H9 (cell line): ENCODE measurements at regions not wholly inside any gene's neighbourhood (a gene's known extent, or its start where the extent isn't known, plus 50 kb on each side); places are given as distances from the start of the nearest gene placed in this dataset.

Experiments used
- DNase-seq: peaks from one replicate; pipeline ENCODE4 v3.0.0-alpha.2; 2017
- H2AFZ ChIP-seq: one replicate; pipeline ENCODE4 v1.6.1; 2013; ENCODE audit warnings: mild to moderate bottlenecking, low read length, control low read depth, moderate library complexity
- H2AK5ac ChIP-seq: 2 replicates; pipeline ENCODE4 v1.6.1; 2013; ENCODE audit warnings: low read length, control low read depth, mixed read lengths; ENCODE audit not compliant: insufficient read length
- H2BK120ac ChIP-seq: one replicate; pipeline ENCODE4 v1.6.1; 2013; ENCODE audit warnings: low read depth, mild to moderate bottlenecking, low read length, control low read depth, inconsistent platforms; ENCODE audit not compliant: poor library complexity, severe bottlenecking
- H2BK12ac ChIP-seq: 2 replicates; pipeline ENCODE4 v1.6.1; 2013; ENCODE audit warnings: low read length, control low read depth, mixed read lengths, low read depth; ENCODE audit not compliant: insufficient read length
- H2BK15ac ChIP-seq: 2 replicates; pipeline ENCODE4 v1.6.1; 2013; ENCODE audit warnings: low read depth, low read length, control low read depth
- H2BK20ac ChIP-seq: one replicate; pipeline ENCODE4 v1.6.1; 2013; ENCODE audit warnings: low read depth, mild to moderate bottlenecking, low read length, control low read depth, inconsistent platforms; ENCODE audit not compliant: poor library complexity, severe bottlenecking
- H2BK5ac ChIP-seq: 2 replicates; pipeline ENCODE4 v1.6.1; 2013; ENCODE audit warnings: low read length, control low read depth, mixed read lengths; ENCODE audit not compliant: insufficient read length
- H3K14ac ChIP-seq: 2 replicates; pipeline ENCODE4 v1.6.1; 2013; ENCODE audit warnings: low read length, control low read depth; ENCODE audit not compliant: insufficient read depth
- H3K18ac ChIP-seq: 2 replicates; pipeline ENCODE4 v1.6.1; 2013; ENCODE audit warnings: low read depth, mild to moderate bottlenecking, mixed read lengths, low read length, control low read depth; ENCODE audit not compliant: insufficient read length
- H3K23ac ChIP-seq: 2 replicates; pipeline ENCODE4 v1.6.1; 2013; ENCODE audit warnings: low read length, control low read depth, mixed read lengths, low read depth; ENCODE audit not compliant: insufficient read length
- H3K23me2 ChIP-seq: 2 replicates; pipeline ENCODE4 v1.6.1; 2013; ENCODE audit warnings: low read depth, mild to moderate bottlenecking, mixed read lengths, low read length, control low read depth; ENCODE audit not compliant: insufficient read length, poor library complexity, severe bottlenecking
- H3K27ac ChIP-seq: 2 replicates; pipeline ENCODE4 v1.5.1; 2013; ENCODE audit warnings: low read length, control low read depth, mixed read lengths, low read depth; ENCODE audit not compliant: insufficient read length
- H3K27me3 ChIP-seq: 2 replicates; pipeline ENCODE4 v1.6.1; 2013; ENCODE audit warnings: low read length, control low read depth, inconsistent platforms; ENCODE audit not compliant: insufficient read depth
- H3K4ac ChIP-seq: 2 replicates; pipeline ENCODE4 v1.6.1; 2013; ENCODE audit warnings: low read depth, mild to moderate bottlenecking, control low read depth, inconsistent platforms, low read length, moderate library complexity
- H3K4me1 ChIP-seq: 2 replicates; pipeline ENCODE4 v1.6.1; 2013; ENCODE audit warnings: low read length, control low read depth, inconsistent platforms; ENCODE audit not compliant: insufficient read depth
- H3K4me2 ChIP-seq: 2 replicates; pipeline ENCODE4 v1.6.1; 2013; ENCODE audit warnings: low read length, control low read depth, mixed read lengths; ENCODE audit not compliant: insufficient read length, insufficient read depth
- H3K56ac ChIP-seq: 2 replicates; pipeline ENCODE4 v1.6.1; 2013; ENCODE audit warnings: low read depth, mild to moderate bottlenecking, mixed read lengths, low read length, control low read depth; ENCODE audit not compliant: insufficient read length
- H3K79me1 ChIP-seq: 2 replicates; pipeline ENCODE4 v1.6.1; 2013; ENCODE audit warnings: low read depth, mild to moderate bottlenecking, moderate library complexity, low read length, control low read depth, inconsistent platforms; ENCODE audit not compliant: insufficient read depth, poor library complexity, severe bottlenecking
- H3K79me2 ChIP-seq: 2 replicates; pipeline ENCODE4 v1.6.1; 2013; ENCODE audit warnings: low read length, control low read depth, inconsistent platforms; ENCODE audit not compliant: insufficient read depth
- H3K9ac ChIP-seq: 2 replicates; pipeline ENCODE4 v1.6.1; 2013; ENCODE audit warnings: low read length, control low read depth, mixed read lengths; ENCODE audit not compliant: insufficient read length; ENCODE audit errors: extremely low read depth
- H3K9me3 ChIP-seq: one replicate; pipeline ENCODE4 v1.6.1; 2013; ENCODE audit warnings: low read depth, low read length, inconsistent platforms; ENCODE audit not compliant: control insufficient read depth
- H3T11ph ChIP-seq: one replicate; pipeline ENCODE4 v1.6.1; 2013; ENCODE audit warnings: mild to moderate bottlenecking, low read length, control low read depth, inconsistent platforms
- H4K20me1 ChIP-seq: one replicate; pipeline ENCODE4 v1.6.1; 2013; ENCODE audit not compliant: control insufficient read depth, insufficient read length, insufficient read depth
- H4K5ac ChIP-seq: 2 replicates; pipeline ENCODE4 v1.6.1; 2013; ENCODE audit warnings: low read depth, mild to moderate bottlenecking, mixed read lengths, low read length, control low read depth; ENCODE audit not compliant: insufficient read length
- H4K8ac ChIP-seq: replicated peaks from 2 replicates; pipeline ENCODE4 v1.6.1; 2013; ENCODE audit warnings: low read length, control low read depth, mixed read lengths, low read depth; ENCODE audit not compliant: insufficient read length
- H4K91ac ChIP-seq: 2 replicates; pipeline ENCODE4 v1.6.1; 2013; ENCODE audit warnings: low read depth, mild to moderate bottlenecking, moderate library complexity, mixed read lengths, low read length, control low read depth; ENCODE audit not compliant: insufficient read length
- H3K27ac Mint-ChIP-seq, 3 experiments: 2 replicates in 2 of 3; 3 replicates in 1 of 3; pipeline ENCODE4 v1.8.0; 2020 to 2021; ENCODE audit warnings: mixed read lengths in 3 of 3, mild to moderate bottlenecking in 1 of 3, moderate library complexity in 1 of 3
- H3K27me3 Mint-ChIP-seq: 2 replicates; pipeline ENCODE4 v1.8.0; 2021; ENCODE audit warnings: low read depth, mild to moderate bottlenecking, moderate library complexity, mixed read lengths
- H3K36me3 Mint-ChIP-seq, 3 experiments: 2 replicates in 2 of 3; 3 replicates in 1 of 3; pipeline ENCODE4 v1.8.0; 2020 to 2021; ENCODE audit warnings: low read depth in 3 of 3, mixed read lengths in 3 of 3; ENCODE audit not compliant: insufficient read depth in 1 of 3
- H3K4me1 Mint-ChIP-seq, 2 experiments: 2 replicates each; pipeline ENCODE4 v1.8.0; 2020; ENCODE audit warnings: mixed read lengths in 2 of 2
- H3K4me3 Mint-ChIP-seq, 2 experiments: 2 replicates in 1 of 2; 3 replicates in 1 of 2; pipeline ENCODE4 v1.8.0; 2020 to 2021; ENCODE audit warnings: mild to moderate bottlenecking in 2 of 2, mixed read lengths in 2 of 2, moderate library complexity in 1 of 2
- H3K9me3 Mint-ChIP-seq, 2 experiments: 2 replicates in 1 of 2; 3 replicates in 1 of 2; pipeline ENCODE4 v1.8.0; 2020; ENCODE audit warnings: mild to moderate bottlenecking in 2 of 2, mixed read lengths in 2 of 2, moderate library complexity in 1 of 2
- WGBS: extraction: QIAGEN DNeasy Blood & Tissue Kit; methylation state at CpG from one replicate; pipeline ENCODE4 v1.1.7; 2013; ENCODE audit warnings: missing lambda C conversion rate, low lambda C conversion rate, mixed read lengths; ENCODE audit not compliant: insufficient read length; ENCODE audit errors: extremely low coverage; 5-methylcytosine and 5-hydroxymethylcytosine counted together
- TF ChIP-seq, protein P1 (sequence below): fragments of 200-600 bp; sonication (generic); conservative IDR thresholded peaks from 3 replicates; pipeline ENCODE4 v1.8.0; 2021; ENCODE audit warnings: antibody characterized with exemption, mild to moderate bottlenecking

GRCh38 chr16:65781363-65781762 is 585.1 kb upstream of the CDH5 start:
- H3K4me1 ChIP-seq, result no peaks in the 10 kb centered on the region
- H3K14ac ChIP-seq, result no peak overlapping the region
- H2AK5ac ChIP-seq, result no peak overlapping the region
- H3K9ac ChIP-seq, result no peak overlapping the region
- H3K27ac ChIP-seq, result no peak overlapping the region
- no peak overlapping the region for H4K8ac ChIP-seq
- no peak overlapping the region for H2BK5ac ChIP-seq
- H4K91ac ChIP-seq, result no peak overlapping the region
- no peak overlapping the region for H4K5ac ChIP-seq
- peaks cover 11 to 13% of the 10 kb centered on the region in 2 experiments for H3K9me3 Mint-ChIP-seq
- no peak overlapping the region for H3K18ac ChIP-seq
- no peak overlapping the region for H3T11ph ChIP-seq
- H3K79me1 ChIP-seq, result no peaks in the 10 kb centered on the region
- no peaks in the 10 kb centered on the region for H3K23me2 ChIP-seq
- H3K4me2 ChIP-seq, result no peak overlapping the region
- WGBS, result no CpG with 5 or more reads among the region's 1 CpG
- no peak overlapping the region for H2BK12ac ChIP-seq
- H3K23ac ChIP-seq, result no peak overlapping the region
- H2BK120ac ChIP-seq, result no peak overlapping the region
- no peaks in the 10 kb centered on the region for H4K20me1 ChIP-seq
- peaks cover 4 to 18% (median 17%) of the 10 kb centered on the region in 3 experiments; a peak in 5 of 7 replicates for H3K36me3 Mint-ChIP-seq
- no peak overlapping the region for H3K27ac Mint-ChIP-seq
- no peak overlapping the region for H2BK15ac ChIP-seq
- no peak overlapping the region for H2AFZ ChIP-seq
- H3K4me1 Mint-ChIP-seq, result peaks cover 3 to 6% of the 10 kb centered on the region in 2 experiments; a peak in 2 of 4 replicates
- H3K9me3 ChIP-seq, result no peaks in the 10 kb centered on the region
- H3K56ac ChIP-seq, result no peak overlapping the region
- no peak overlapping the region for H3K4me3 Mint-ChIP-seq
- H2BK20ac ChIP-seq, result no peak overlapping the region
- no peak overlapping the region for H3K4ac ChIP-seq
- no peaks in the 10 kb centered on the region for H3K79me2 ChIP-seq
- no peak for DNase-seq
- no peaks in the 10 kb centered on the region for H3K27me3 ChIP-seq
- TF ChIP-seq, protein P1, sequence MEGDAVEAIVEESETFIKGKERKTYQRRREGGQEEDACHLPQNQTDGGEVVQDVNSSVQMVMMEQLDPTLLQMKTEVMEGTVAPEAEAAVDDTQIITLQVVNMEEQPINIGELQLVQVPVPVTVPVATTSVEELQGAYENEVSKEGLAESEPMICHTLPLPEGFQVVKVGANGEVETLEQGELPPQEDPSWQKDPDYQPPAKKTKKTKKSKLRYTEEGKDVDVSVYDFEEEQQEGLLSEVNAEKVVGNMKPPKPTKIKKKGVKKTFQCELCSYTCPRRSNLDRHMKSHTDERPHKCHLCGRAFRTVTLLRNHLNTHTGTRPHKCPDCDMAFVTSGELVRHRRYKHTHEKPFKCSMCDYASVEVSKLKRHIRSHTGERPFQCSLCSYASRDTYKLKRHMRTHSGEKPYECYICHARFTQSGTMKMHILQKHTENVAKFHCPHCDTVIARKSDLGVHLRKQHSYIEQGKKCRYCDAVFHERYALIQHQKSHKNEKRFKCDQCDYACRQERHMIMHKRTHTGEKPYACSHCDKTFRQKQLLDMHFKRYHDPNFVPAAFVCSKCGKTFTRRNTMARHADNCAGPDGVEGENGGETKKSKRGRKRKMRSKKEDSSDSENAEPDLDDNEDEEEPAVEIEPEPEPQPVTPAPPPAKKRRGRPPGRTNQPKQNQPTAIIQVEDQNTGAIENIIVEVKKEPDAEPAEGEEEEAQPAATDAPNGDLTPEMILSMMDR, result no peak
- H3K27me3 Mint-ChIP-seq, result peaks cover 3% of the 10 kb centered on the region
